ENCODE measurements at regions not wholly inside any gene's neighbourhood (a gene's known extent, or its start where the extent isn't known, plus 50 kb on each side); places are given as distances from the start of the nearest gene placed in this dataset.

- TF ChIP-seq POLR2A (IDR thresholded peaks at IDR 0.05) (no peak), POLR2AphosphoS5 (IDR thresholded peaks at IDR 0.05) (no peak), CTCF (IDR thresholded peaks at IDR 0.05) (no peak)
Measured at GRCh38 chr11:43582863-43583462, 97.6 kb upstream of the HSD17B12 start.

Measured in suprapubic skin (tissue), 4 donors.